Neural progenitor cell (in vitro differentiated cells): ENCODE measurements at regions not wholly inside any gene's neighbourhood (a gene's known extent, or its start where the extent isn't known, plus 50 kb on each side); places are given as distances from the start of the nearest gene placed in this dataset.

ENCODE experiments used
- EZH2 ChIP-seq: fragments of 200-600 bp; sonication (generic); IDR thresholded peaks from 2 replicates; pipeline ENCODE4 v1.6.1; 2017; ENCODE audit warnings: antibody characterized with exemption, mild to moderate bottlenecking, moderate library complexity
- EZH2phosphoT487 ChIP-seq: fragments of 200-600 bp; sonication (generic); IDR thresholded peaks from 2 replicates; pipeline ENCODE4 v1.6.1; 2017; ENCODE audit warnings: antibody characterized with exemption
- TF ChIP-seq, protein P1 (sequence below): fragments of 200-600 bp; sonication (generic); IDR thresholded peaks from 2 replicates; pipeline ENCODE4 v1.5.1; 2017; ENCODE audit warnings: antibody characterized with exemption, mild to moderate bottlenecking

- TF ChIP-seq, protein P1, sequence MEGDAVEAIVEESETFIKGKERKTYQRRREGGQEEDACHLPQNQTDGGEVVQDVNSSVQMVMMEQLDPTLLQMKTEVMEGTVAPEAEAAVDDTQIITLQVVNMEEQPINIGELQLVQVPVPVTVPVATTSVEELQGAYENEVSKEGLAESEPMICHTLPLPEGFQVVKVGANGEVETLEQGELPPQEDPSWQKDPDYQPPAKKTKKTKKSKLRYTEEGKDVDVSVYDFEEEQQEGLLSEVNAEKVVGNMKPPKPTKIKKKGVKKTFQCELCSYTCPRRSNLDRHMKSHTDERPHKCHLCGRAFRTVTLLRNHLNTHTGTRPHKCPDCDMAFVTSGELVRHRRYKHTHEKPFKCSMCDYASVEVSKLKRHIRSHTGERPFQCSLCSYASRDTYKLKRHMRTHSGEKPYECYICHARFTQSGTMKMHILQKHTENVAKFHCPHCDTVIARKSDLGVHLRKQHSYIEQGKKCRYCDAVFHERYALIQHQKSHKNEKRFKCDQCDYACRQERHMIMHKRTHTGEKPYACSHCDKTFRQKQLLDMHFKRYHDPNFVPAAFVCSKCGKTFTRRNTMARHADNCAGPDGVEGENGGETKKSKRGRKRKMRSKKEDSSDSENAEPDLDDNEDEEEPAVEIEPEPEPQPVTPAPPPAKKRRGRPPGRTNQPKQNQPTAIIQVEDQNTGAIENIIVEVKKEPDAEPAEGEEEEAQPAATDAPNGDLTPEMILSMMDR = no peak
- TF ChIP-seq EZH2phosphoT487 (no peak), EZH2 (no peak)
These were observed 82.4 kb upstream of the SDK1 start for GRCh38 chr7:3218411-3219225.
